ENCODE measurements at regions not wholly inside any gene's neighbourhood (a gene's known extent, or its start where the extent isn't known, plus 50 kb on each side); places are given as distances from the start of the nearest gene placed in this dataset.

DNA sequence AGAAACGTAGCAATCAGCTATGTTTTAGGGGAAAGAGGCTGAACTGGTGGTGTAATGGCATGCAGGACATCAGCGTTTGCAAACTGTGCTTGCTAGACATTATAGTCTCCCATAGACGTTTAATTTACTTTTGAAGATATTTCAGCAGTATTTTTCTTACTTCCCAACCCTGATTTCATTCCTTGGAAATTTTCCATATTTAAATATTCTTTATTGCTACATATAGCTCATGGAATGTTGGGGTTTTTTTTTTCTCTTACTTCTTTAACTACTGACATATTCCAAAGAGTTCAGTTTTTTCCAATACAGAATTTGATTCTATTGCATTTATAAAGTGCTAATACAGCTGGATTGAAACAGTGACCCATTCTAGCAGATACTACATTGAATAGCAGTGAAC lies 694.4 kb upstream of the CITED2 start:
- no peak for DNase-seq (ENCODE audit: low read depth)

DNA sequence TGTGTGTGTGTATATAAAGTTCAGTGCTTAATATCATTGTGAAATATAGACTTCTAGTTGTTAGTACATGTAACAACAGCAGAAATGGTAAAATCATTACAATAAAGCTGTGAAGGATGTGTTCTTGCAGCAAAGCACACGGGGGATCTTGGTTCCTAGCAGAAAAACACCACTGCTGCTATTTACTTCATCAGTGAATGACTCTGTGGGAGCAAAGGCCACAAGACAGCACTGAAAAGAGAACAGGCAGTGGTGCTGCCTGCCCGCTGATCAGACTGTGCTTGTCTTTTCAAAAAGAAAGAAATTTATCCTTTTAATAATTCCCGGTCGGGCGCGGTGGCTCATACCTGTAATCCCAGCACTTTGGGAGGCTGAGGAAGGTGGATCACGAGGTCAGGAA lies 689.9 kb upstream of the CITED2 start:
- no peak for DNase-seq (ENCODE audit: low read depth)

DNA sequence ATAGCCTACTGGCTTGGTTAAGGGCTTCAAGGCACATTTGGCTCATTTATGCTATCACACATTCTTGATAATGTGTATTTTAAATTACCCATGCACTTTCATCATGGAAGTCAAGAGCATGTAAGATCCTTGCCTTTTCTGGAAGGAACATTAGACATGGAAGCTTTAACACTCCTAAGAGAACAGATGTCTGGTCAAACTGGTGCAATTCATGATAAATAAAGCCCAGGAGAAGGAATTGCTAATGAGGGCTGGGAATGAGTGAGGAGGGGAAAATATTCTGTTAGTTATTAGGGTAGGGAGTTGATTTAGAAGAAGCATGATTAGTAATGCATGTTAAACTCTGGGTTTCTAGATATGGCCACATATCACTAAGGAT lies 688.6 kb upstream of the CITED2 start:
- no peak for DNase-seq (ENCODE audit: low read depth)

DNA sequence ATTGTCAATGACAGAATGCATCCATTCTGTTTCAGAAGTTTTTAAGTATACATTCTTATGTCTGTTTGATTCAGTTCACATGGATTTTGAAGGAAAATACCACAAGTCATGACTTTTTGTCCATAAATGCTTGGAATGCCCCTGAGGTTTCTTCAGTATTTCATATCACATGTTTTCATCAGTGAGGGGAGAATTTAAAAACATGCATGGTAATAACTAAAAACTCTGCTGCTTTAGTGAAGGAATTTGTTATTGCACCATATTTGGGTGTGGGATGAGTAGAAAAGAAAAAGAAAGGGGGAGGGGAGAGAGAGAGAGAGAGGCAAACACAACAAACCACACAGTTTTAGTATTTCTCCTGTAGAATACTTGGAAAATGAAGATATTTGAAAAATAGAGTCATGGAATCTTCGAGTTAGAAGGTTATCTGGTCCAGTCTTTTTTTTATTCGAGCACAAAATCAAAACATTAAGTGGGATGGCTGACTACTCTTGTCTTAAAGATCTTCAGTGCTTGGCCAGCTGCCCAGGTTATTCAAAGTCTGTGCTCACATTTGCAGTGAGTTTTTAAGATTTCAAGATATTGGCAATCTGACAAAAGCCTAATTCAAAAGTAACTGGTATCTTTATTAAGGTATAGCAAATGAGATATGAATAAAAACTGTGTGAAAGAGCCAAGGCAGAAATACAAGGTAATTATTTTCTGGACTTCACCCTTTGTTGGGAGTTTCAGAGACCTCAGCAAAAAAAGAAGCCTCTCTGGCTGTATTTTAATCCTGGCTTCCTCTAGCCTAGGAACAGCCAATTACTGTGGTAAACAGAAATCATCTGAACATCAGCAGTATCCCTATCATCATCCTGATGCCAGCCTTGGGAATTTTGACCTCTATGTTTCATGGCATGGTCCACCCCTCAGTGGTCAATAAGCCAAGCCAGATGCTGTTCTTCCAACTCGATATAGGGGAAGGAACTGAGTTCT lies 687.9 kb upstream of the CITED2 start:
- DNase-seq (ENCODE audit: low read depth), result peak; percentile 92

DNA sequence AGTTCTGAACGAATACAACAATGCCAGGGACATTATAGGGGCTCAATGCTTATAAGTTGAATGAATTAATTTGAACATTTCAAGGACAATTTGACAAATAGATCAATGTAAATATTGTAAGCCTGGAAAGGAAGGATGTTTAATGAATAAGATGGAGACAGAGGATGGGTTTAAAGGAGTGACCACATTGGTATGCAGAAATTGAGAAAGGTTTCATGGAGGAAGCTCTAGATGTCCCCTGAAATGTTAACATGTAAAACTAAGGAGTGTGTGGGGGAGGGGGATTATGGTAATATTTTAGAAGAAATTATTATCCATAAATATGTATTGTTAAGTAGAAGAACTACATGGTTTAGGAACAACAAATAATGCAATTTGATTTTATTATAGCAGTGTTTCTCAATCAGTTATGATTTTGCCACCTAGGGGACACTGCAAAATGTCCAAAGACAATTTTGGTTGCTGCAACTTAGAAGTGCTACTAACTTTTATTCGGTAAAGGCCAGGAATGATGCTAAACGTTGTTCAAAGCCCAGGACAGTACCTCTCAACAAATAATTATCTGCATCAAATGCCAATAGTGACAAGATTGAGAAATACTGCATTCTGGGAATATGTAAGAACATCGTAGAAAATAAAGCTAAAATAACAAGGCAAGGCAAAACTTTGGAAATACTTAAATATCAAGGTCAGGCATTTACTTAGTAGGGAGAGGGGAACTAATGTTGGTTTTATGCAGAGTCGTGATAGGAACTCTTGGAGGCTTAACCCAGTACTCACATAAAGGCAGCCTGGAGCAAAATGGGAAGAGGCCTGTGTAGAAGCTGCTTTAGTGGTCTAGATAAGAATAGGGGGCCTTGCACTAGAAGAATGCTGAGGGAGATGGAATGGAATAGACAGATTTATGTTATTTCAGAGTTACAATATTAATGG lies 686.9 kb upstream of the CITED2 start:
- DNase-seq (ENCODE audit: low read depth), result no peak

DNA sequence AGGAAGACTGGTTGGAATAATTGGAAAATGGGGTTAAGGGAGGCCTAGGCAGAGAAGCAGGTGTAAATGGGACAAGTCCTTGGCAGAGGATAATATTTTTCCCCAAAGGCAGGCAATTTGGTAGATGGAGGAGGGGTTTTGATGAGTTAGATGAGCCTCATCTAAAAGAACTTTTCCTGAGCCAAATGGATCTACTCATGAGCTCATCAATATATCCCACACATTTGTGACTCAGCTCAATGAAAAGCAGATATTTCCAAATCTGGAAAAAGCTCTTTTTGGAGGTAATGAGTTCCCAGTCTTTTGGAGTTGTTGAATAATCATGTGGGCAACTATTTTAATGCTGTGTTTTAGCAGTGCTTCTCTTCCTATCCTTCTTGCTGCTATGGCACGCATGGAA lies 685.5 kb upstream of the CITED2 start:
- no peak for DNase-seq (ENCODE audit: low read depth)

DNA sequence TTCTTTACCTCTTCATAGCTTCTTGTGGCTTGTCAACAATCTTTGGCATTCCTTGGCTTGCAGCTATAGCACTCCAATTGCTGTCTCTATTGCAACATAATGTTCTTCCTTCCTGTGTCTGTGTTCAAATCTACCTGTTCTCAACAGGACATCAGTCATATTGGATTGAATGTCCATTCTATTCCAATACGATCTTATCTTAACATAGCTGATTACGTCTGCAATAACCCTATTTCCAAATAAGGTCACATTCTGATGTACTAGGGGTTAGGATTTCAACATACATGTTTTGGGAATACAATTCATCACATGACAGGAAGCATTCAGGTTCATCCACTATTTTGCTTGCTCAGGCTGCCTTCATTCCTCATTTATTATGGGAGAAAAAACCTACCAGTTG lies 684.4 kb upstream of the CITED2 start:
- no peak for DNase-seq (ENCODE audit: low read depth)

DNA sequence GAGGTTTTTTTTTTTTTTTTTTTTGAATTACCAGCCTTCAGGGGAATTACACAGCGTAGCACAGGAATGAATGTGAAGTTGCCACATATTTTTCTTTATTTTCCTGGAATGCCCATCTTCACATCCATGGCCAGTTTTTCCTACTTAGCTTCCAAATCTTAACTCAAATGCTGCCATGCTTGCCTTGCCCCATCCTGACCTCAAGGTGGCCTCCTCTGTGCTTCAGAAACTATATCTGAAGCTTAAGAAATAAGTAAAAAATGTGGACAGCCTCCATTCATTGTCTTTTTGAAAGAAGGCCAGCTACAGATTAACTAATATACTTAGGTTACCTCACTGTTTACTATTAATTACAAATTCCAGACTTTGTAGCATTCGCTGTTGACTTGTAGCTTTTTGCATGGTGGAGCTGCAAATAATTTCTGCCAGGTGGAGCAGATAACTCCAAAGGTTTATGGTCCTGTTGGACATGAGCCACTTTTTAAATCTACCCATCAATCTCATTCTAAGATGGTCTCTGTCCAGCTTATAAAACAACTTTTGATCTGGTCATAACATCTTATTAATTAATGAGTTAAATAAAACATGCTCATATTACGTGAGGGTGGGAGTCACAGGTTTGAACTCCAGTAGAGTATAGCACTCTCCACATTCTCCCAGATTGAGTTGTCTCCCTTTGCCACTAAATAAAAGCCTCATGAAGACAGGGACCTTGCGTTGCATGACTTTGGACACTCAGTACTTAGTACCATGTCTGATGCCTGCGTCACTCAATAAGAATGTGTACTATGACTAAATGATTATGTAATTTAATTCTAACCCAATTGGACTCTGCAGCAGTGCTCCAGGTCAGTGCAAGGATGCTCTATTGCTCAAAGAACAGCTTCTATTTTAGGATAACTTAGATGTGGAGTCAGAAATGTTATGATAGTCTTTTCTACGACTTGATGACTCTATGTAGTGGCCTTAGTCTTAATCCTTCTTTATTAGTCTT lies 678.6 kb upstream of the CITED2 start:
- peak; percentile 58 for DNase-seq (ENCODE audit: low read depth)

DNA sequence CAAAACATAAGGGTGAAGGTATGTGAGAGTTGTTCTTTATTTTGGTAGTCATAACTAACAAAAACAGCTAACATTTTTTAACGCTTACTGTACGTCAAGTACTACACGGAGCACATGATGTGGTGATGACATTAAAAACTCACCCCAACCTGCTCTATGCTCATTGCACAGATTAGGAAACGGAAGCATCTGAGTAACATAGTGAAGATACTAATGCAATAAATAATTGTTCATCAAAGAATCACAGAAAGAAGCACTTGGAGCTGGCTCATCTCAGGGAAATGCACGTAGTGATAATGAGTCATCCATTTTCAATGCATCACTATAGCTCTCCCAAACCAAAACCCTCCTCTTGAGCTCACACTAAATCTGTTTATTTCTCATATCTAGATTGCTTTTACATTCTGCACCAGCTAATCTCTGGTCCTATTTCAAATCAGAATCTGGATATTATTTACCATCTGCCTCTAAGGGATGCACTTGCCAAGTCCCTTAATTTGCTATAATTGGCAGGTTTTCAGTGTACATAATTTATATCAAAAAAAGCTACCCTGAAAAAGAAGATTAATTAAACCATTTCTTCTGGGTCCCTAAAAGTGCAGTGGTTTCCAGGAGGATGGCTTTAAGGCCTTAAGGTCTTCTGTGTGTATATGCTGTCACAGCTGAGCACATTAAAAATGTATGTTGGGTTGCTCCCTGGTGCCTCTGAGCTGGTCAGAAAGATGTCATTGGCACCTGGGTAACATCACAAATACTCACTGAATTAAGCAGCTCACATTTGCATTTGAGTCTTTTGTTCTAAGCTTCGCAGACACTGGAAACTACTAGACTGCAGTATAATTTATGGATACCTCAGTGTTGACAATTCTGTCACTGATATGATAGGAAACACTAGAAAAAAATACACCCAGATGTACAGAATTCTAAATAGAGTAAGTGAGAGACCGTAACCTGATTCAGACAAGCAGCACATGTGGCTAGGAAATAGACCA lies 677.4 kb upstream of the CITED2 start:
- peak; percentile 87 for DNase-seq (ENCODE audit: low read depth)

DNA sequence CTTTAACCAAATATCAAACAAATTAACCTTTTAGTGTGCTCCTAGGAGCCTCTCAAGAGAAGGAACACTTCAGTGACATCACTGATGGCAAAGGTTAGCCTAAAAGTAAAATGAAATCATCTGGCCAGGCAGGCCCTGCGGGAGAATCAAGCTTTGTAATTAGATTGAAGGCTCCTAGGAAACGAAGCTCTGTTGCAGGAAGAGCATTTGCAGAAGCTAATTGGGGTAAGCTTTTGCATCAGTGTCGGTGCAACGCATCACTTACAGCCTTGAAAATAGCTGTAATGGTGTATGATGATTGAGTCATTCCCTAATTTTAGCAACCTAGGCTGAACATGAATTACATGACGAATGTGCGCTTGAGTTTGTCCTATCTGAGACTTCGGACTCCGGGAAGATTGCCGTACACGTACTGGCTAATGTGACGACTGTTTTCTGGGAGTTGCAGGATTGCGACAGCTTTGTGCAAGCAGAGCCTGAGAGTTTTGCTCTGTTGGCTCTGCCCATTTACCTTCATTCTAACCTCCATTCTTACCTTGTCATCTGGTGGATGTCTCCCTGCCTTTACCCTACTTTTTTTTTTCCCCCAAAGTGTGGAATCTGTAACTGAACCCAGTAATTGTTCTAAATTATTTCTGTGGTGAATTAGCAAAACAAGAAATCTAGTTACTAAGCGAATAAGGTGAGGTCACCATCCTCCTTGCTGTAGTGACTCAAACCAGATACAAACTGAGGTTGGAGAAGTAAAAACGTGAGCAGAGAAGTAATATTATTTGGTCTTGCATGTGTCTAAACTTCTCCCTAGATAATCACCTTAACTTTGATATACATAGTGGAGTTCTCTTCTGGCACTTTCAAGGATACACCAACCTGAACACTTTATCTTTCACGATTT lies 675.9 kb upstream of the CITED2 start:
- peak; percentile 71 for DNase-seq (ENCODE audit: low read depth)

DNA sequence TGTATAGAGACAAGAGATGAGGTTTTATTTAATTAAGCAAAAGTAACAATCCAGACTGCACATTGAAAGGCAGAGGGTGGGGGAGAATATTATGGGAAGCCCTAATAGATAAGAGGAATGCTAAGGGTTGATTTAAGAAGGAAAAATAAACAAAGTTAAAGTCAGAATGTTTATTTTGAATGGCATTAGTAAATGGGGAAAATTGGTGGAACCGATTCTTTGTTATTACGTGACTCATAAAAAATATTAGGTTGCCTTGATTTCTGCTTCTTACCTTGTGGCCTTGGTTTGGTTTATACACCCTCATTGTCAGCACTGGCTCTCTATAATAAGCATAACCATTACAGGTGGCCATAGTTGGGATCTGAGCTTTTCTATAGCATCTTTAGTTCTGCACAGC lies 674.8 kb upstream of the CITED2 start:
- DNase-seq (ENCODE audit: low read depth), result no peak

DNA sequence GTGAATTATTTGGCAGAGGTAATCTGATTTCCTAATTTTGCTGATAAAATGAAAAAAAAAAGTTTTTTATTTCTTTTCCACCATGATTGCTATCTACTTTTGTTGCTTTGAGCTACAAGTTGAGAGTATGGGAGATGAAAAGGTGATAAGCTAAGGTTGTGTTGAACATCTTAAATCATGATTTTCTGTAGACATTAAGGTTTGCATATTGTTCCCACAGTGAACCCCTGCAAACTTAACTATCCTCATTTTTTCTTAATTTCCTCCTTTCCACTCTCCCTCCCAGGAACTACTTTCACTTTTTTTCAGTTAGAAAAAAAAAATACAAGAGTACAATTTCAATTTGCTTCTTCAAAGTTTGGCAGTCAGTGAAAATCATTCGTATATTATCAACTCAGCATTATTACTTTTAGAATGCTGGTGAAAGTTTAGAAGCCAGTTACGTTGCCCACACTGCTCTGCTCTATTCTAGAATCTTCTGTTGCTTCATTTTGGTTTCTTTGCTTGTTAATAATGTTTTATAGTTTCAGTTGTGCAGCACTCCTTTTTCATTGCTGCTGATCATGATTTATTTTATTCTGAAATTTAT lies 673.8 kb upstream of the CITED2 start:
- no peak for DNase-seq (ENCODE audit: low read depth)

DNA sequence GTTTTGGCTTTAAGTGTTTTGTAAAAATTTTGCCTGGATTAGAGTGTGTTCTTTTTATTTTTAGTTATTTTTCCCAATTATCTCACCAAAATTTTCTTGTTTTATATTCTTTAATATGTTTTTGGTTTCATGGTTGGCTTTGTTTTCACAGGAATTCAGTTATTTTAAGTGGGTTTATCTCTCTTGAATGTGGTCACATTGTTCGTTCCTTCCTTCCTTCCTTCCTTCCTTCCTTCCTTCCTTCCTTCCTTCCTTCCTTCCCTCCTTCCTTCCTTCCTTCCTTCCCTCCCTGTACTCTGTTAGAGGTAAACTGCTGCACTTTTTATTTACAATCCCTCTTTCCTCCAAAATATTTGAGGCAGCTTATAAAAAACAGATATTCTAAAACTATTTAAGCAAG lies 672.9 kb upstream of the CITED2 start:
- DNase-seq (ENCODE audit: low read depth), result no peak

DNA sequence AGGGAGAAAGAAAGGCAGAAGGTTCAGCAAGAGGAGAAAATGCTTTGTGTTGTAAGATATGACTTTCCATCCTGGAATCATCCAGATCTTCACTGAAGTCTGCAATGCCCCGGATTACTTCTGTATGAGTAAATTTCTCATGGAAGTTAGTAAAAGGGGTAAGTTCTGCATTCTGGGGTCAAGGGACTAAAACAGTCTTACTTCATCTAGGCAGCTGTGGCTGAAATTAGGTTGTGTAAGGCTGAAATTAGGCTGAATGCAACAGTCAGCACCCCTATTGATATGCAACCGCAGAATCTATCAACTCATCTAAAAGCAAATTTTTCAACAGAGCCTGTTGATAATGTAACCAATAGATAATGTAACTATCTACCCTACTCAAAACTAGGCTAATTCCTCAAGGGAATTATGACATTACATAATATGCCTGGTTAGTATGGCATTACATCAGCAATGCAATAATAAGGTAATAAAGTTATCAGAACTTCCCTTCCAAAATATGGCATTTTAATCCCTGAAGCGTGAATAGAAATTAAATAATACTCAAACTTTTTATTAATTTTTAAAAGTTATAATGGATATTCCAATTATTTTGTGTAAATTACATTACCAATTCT lies 671.7 kb upstream of the CITED2 start:
- no peak for DNase-seq (ENCODE audit: low read depth)

DNA sequence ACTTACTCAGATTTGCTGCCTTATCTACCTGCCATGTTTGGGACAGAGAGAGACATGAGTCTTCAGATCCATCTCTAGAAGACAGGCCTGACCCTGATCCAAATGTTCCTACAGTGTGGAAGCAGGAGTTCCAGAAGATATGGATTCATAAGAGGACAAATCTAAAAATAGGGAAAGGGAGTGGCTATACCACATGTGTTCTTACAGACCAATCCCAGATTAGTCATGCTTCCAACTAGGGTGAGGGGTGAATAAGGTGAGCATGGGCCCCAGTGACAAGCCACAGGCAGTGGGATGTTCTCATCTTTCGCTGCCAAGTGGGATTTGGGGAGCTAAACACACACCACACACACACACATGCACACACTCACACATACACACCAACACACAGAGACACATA lies 670.7 kb upstream of the CITED2 start:
- no peak for DNase-seq (ENCODE audit: low read depth)

DNA sequence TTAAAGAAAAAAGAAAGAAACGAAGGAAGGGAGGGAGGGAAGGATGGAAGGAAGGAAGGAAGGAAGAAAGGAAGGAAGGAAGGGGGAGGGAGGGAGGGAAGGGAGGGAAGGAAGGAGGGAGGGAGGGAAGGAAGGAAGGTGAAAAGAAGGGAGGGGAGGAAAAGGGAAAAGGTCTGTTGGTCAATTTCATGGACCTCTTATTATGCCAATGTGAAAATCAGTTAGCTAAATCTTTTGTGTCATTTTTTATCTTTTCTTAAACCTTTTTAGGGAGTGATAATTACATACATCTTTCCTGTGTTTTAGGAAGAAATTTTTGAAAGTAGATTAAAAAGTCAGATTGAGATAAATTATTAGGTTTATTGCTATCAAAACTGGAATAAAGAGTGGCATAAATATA lies 670.2 kb upstream of the CITED2 start:
- DNase-seq (ENCODE audit: low read depth), result no peak

DNA sequence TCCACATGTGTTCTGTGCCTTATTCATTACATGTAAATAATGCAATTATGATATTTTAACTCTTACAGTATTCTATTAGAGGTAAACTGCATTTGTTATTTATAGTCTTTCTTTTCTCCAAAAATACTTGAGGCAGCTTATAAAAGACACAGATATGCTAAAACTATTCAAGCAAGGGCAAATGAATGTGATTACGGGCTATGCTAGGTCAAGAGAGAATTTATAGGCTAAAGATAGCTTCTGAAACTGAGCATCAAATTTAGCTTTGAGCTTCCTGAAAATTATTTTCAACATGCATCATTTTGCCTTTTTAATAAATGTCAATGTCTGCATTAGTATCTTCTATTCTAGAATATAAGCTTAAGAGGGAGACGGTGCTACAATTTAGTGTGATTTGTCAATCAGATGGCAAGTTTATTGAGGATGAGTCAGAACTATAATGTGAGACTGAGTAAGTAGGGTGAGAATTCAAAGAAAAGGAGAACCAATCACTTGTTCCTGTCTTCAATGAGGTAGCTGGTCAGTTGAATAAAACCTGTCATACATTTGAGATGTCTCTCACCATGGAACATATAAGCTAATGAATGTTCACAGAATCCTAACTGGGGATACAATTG lies 669.4 kb upstream of the CITED2 start:
- DNase-seq (ENCODE audit: low read depth), result peak; percentile 65

DNA sequence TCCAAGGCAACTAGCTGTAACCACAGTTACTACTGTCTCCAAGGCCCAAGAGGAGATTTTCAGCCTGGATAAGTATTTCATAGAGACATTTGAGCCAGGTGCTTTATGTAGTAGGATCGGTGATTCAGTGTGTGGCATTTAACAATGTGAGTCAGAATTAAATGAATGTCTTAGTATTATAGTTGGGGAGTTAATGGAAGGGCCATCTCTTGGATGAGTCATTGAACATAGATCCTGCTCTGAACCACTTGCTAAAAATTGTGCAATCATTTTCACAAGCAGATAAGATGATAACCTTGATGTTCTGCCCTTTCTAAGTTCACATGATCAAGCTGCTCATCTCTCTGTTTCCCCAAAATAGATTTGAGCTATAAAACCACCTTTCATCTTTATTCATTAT lies 668.9 kb upstream of the CITED2 start:
- peak; percentile 99 for DNase-seq (ENCODE audit: low read depth)

Data from RPMI7951 (cell line).